ENCODE measurements at regions not wholly inside any gene's neighbourhood (a gene's known extent, or its start where the extent isn't known, plus 50 kb on each side); places are given as distances from the start of the nearest gene placed in this dataset.

DNA sequence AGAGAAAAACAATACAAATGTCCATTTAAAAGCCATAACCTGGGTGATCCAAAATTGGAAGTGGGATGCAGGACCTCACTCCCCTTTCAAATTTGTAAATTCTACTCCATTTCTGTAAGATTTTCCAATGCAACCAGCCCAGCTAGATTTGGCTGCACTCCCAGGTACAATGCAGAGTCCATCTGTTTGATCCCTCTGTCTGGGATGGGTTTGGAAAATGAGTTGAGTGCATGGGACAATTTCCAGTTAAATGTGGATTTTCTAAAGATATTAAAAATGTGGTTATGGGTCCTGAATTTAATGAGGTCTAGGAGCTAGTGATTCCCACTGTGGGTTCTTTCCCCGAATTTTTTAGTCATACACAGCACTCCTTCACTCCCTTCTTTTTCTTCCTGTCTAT is 104.0 kb upstream of the ATP10B start:
- no peak for DNase-seq (ENCODE audit: low read depth)

DNA sequence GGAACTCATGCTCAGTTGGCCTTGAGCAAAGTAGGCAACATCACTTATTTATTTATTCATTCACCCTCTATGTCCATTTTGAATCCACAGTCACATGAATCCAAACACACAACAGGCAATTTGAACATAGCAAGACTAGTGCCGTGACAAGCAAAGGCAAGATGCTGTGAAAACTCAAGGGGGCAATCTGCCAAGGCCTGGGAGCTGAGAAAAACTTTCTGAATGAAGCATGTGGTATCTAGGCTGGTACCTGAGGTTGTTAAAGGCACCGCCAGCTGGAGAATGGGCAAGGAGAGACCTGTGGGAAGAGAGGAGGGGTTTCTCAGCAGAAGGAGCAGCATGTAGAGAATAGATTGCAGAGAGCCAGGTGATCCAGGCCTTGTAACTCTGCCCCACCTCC is 98.3 kb upstream of the ATP10B start:
- no peak for DNase-seq (ENCODE audit: low read depth)

DNA sequence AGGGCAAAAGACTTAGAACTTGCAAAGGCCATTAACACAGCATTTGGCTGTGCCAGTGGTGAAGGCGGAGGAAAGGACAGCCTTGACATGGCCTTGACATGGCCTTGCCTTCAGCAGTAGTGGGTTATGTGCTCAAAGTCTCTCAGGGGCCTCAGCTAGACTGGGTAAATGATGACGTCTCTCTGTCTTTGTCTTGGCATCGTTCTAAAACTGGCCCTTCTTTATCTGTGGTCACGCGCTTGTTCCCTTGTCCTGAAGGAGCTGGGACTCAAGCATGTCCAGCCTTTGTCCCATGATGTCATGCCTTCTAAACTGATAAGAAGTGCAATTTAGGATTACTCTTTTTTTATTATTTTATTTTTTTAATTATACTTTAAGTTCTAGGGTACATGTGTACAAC is 88.7 kb upstream of the ATP10B start:
- no peak for DNase-seq (ENCODE audit: low read depth)

DNA sequence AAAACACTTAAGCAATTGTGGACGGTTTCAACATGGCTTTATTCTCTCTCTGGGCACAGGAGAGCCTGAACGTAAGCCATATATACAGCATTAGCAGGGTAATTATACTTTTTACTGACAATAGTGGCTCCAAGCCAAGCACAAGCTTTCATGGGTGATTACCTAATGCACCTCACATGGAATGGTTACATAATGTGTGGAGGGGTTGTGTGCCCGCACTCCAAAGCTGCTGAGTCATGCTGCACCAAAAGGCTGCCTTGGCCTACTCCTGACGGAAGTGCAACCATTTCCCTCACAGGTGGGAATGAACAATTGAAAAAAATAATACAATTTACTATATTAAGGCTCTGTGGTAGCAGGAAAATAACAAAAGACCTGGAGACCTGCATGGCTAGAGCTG is 86.5 kb upstream of the ATP10B start:
- no peak for DNase-seq (ENCODE audit: low read depth)

DNA sequence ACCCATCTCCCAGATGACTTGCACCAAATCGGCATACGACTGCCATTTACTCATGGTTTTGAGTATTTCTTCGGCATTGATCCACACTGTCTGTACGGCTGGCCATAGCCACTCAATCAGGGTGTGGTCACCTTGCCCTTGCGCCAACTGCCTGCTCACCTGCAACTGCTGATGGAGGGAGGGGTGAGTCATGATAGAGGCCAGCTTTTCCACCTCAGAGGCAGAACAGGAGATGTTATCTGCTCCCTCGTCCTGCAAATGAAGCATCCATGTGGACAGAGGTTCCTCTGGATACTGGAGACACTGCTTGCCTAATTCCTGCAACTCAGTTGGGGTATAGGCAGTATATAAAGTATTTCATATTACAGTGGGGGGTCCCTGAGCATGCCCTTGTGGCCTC is 85.6 kb upstream of the ATP10B start:
- DNase-seq (ENCODE audit: low read depth), result no peak

DNA sequence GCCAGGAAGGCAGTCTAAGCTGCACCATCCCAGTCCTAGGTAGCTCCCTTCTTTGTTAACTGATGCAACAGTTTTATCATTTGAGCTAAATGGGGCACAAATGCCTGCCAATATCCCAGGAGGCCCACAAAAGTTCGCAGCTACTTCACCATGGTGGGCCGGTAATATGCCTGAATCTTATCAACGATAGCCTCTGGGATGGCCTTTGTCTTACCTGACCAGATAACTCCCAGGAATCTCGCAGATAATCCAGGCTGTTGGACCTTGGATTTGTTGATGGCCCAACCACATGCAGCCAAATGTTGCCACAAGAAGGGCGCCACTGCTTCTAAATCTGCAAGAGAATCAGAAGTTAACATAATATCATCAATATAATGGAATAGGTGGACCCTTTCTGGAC is 83.8 kb upstream of the ATP10B start:
- DNase-seq (ENCODE audit: low read depth), result no peak

DNA sequence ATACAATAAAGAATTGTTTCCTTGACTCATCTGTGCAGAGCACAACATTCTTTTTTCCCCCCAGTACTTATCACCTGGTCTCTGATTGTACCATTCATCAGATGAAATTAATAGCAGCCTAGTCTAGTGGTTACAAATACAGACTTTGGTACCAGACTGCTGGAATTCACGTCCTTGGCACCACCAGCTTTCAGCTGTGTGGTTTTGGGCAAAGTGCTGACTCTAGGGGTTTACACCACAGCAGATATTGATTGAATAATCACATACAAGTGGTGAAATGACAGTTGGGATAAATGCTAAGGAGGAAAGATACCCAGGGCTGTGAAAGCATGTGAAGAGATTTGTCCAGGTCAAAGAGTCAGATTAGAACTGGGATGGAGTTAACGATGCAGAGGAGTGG is 79.3 kb upstream of the ATP10B start:
- no peak for DNase-seq (ENCODE audit: low read depth)

DNA sequence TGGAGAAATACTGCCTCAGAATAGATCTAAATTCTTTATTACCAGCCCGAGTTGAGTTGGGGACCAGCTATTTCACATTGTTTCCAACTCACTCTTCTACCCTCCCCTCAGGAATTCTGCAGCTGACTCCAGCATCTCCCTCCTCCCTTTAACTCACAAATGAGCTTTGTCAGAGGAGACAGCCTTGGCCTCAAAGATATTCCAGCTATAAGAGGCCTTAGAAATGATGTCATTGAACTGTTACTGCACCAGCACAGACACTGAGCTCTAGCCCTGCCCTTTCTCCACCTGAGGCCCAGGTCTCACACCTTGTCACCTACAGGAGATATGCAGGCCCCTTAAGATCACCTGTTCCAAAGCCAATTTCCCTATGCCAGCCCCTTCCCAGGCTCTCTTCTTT is 78.4 kb upstream of the ATP10B start:
- no peak for DNase-seq (ENCODE audit: low read depth)

DNA sequence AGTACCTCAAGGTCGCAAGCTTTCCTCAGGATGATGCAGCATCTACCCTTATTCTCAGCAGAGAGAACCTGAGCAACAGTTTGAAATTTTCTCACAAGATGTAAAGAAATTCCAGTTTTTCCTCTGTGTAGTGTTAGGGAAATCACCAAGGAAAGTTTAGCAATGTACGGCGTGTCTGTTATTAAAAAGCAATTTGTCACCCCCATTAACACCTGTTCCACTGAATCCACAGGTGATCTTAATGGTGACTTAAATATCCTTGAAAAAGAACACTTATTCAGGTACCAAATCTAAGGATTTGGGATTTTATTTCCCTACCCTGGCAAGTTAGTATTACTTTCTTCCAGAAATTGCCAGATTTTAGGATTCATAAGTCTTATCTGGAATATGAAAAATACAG is 77.9 kb upstream of the ATP10B start:
- DNase-seq (ENCODE audit: low read depth), result no peak

DNA sequence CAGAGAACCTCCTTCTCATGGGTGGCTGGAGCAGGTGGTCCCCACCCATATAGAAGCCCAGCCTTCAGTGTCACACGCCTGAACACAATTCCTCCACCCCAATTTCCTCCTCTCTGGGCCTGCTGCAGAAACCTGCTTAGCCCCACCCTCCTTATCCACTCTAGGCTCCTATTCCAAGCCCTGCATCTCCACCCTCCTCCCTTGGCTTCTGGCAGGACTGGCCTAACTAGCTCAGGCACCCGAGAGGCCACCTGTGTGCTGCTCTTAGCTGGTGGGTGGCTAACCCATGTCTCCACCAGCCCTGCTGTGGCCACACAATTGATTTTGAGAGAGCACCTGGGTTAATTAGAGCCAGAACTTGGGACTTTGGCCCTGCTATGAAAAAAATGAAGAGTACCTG is 77.3 kb upstream of the ATP10B start:
- no peak for DNase-seq (ENCODE audit: low read depth)

DNA sequence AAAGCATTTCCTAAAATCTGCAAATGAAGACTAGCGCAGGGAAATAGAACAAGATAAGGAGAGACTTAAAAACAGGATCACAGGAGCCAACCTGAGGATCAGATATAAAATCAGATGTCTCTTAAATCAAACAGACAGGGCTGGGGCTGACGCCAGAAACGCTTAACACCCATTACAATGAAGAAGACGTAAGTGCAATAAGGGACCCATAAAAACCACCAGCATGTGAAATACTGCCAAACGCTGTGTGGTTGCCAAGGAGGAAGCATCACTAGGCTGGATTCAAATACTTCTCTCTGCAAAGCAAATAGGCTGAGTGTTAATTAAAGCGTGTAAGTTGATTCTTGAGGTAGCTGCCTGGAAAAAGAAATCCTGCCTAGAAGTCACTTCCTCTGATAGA is 74.4 kb upstream of the ATP10B start:
- DNase-seq (ENCODE audit: low read depth), result no peak

DNA sequence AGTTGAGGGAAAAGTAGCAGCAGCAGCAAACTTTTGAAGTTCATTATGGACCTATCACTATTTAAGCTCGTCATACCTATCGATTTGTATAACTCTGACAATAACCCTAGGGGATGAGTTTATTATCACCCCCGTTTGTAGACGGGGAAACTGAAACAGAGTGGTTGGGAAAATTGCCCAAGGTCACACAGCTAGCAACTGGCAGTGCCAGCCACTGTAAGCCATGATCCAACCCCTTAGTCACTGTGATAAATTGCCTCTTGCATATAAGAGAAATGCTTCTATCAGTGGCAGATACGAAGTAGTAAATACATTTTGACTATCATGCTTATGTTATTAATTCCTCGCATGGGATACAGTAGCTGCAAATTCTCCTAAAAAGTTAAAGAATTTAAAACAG is 73.3 kb upstream of the ATP10B start:
- no peak for DNase-seq (ENCODE audit: low read depth)

DNA sequence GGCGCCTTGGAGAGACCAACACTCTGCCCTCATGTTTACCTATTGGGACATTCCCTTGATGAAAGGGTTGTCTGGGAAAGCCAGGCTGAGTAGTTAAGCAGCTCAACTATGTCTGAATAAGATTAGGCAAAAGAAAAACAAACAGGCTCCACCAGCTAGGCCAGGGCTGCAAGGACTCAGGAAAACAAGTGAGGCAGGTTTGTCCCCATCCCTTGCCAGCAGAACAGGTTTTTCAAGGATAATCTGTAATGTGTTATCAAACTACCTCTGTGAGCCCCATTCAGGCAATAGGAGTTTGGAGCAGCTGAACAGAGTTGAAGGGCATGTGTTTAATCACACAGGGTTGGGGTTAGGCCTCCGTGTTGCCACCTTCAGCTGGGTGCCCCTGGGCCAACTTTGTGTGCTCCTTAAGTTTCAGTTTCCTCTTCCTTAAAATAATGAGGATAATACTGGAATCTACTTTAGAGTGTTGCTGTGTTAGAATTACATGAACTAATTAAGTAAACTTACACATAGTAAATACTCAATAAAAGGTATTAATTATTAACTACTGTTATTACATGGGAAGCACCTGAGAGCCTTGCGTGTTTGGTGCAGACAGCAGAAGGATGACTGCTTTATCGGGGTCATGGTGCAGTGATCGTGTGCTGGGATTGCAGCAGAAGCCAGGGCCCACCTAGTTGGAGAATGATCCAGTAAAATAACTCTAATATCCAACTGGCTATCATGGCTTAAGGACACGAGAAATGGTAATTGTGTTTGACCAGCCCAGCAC is 72.1 kb upstream of the ATP10B start:
- no peak for DNase-seq (ENCODE audit: low read depth)

DNA sequence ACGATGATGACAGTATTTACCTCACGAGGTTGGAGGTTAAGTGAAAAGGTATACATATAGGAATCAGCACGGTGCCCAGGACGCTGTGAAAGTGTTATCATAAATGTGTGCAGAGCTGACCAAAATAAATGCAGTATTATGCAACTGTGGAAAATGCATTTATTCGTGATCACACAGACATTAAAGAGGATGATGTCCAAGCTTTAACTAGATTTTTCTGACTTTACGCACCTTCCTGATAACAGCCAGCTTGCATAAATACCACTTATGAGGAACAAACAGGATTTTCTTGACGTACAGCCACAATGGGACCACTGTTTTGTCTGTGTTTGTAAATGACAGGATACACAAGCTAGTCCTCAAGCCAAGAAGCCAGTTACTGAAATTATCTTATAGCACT is 71.4 kb upstream of the ATP10B start:
- DNase-seq (ENCODE audit: low read depth), result no peak

DNA sequence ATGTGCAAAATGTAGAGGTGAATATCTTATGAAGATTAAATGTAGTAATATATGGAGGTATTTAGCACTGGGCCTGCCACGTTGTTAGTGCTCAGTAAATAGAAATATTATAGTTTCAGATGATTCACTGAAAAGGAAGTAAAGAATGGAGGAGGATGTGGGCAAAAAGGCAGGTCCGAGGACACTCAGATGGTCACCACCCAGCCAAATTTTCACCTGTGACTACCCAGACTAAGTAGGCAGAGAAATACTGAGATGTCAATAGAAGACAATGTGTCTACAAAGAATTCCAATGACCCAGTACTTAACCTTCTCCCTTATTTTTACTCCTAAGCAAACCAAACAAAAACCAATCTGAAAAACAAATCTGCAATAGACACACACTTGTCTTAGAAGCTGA is 70.3 kb upstream of the ATP10B start:
- DNase-seq (ENCODE audit: low read depth), result no peak

DNA sequence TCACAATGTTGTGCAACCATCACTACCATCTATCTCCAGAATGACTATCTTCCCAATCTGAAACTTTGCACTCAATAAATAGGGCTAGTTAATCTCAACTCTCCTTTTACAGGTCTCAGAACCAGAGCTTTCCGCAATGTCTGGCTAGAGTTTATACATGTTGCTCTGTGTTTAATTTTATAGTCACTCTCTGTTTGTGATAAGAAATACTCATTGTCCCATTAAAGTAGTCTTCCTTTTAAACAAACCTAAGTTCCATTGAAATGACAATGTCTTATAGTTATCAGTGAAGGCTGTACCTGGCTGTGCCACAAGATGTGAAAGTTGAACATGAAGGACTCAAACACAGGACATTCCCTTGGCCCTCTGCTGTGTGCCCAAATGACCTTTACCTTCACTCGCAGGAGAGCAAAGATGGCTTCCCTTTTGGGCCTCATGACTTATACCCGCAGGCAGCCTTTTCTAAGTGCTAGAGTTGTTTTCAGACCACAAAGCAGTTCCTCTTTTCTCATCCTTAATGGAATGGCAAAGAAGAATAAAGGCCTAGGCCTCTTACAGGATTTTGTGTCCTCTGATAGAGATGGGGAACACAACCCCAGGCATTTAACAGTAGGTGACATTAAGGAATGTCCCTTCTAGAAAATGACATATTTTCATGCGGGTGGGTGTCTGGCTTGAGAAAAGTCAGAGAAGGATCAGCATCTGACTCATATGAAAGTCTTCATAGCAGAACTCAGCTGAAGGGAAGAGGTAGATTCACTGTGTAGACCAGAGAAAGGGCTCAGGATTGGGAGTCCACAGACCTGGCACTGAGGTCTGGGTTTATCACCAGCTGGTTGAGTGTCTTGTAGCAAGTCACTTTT is 69.6 kb upstream of the ATP10B start:
- no peak for DNase-seq (ENCODE audit: low read depth)

DNA sequence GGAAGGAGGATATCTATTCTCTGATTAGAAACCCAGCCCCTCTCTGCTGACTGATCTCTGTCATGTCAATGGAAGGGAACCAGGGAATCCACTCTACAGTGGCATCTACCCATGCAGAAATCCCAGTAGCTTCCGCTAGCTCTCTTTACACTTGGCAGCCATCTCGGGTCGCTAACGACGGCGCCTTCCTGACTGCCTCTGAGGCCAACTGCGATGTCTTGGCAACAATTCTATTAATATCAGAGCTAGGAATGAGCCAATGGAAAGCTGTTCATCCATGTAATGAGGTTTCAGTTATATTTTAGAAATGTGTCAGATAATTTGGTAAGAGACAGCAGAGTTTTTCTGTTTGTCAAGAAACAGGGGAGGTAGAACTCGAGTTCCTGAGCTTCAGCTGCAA is 67.6 kb upstream of the ATP10B start:
- no peak for DNase-seq (ENCODE audit: low read depth)

DNA sequence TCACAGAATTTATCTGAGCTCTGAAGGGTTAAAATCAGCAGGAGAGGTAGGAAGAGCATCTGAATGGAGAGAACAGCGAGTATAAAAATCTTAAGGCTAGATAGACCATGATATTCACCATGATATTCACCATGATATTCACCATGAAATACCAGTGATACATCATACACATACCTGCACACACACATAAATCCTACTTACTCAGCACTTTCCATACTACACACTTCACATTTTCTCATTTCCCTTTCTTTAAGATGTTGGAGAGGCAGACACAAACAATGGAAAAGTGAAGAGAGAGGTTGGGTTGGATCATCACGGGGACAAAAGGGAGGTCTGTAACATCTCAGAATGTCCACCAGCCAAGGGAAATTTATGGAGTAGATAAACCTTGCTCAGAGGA is 66.4 kb upstream of the ATP10B start:
- DNase-seq (ENCODE audit: low read depth), result no peak

DNA sequence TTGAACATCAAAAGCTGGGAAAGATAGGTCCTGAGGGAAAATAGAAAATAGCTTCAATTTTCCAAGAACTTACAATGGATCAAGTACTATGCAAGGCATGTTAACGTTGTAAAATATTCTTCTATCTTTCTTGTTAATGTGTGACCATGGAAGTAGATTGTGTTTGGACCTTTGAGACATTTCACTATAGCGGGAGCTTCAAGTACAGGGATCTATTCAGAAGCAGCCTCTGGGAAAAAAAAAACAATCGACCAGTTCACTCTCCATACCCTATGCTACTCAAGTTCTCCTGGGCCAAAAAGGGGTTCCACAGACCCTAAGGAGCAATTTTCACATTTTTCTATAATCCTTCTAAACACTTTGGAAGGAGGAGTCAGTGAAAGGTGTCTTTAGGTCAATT is 54.1 kb upstream of the ATP10B start:
- DNase-seq (ENCODE audit: low read depth), result no peak

DNA sequence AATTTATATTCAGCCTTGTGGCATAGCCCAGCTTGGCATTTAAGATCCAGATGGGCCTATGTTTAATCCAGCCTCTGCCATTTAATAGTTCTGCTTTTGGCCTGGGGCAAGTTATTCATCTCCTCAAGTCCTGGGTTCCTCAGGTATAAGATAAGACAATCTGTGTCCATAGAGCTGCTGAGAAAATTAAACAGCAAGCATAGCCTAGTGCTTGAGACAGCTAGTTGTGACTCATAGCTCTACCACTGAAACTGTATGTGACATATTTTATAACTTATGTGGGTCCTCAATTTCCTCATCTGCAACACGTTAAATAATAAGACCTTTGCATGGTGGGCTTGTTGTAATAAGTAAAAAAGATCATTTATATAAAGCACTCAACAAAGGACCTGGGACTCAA is 53.3 kb upstream of the ATP10B start:
- no peak for DNase-seq (ENCODE audit: low read depth)

DNA sequence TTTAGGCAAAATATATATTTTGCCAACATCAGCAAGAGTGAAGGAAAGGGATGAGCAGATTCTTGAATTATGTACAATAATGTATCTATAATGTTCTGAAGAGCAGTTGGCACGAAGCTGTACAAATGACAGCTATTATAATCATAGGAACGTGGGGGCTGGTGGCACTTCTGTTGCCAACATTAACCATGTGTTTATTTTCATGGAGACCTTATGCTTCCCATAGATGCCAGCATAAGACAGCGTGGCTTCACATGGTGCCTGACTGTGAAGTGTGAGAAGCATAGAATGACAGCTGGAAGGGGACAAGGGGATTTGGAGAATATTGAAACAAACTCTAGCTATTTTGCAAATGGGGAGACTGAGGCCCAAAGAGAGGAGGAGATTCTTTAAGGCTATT is 52.6 kb upstream of the ATP10B start:
- no peak for DNase-seq (ENCODE audit: low read depth)

DNA sequence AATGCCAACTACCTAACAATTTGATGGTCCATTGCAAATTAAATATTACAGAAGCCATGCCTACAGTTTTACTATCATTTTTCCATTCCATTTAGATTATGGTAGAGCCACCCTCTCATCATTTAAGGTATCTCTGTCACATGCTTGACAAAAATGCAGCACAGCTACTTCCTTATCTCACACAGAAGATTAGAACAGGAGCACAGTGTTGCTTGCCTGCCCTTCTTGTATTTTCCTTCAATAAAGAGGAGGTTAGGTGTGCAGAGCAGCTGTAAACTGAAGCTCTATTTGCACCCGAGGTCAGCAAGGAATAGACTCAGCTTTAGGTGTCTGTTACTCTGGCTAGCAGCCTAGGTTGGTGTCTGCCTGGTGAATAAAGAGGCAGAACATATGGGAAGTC is 51.5 kb upstream of the ATP10B start:
- DNase-seq (ENCODE audit: low read depth), result no peak

DNA sequence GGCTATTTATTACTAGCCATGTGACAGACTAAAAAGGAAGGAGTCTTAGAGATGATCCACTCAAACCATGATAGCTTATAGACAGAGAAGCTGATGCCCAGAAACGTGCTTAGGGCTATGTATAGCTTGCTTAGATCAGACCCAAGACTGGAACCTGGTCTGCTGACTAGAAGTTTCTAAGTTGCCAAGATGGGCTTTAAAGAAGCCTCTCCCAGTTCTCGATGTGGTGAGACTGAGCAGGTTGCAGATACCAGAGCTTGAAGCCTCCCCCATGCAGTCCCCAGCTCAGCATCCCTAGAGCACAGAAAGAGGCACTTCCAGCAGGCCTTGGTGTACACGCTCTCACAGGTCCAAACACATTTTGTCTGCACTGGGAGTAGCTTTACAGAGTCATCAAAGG is 51.1 kb upstream of the ATP10B start:
- no peak for DNase-seq (ENCODE audit: low read depth)
